Prostate gland (tissue), 2 donors: ENCODE measurements at regions not wholly inside any gene's neighbourhood (a gene's known extent, or its start where the extent isn't known, plus 50 kb on each side); places are given as distances from the start of the nearest gene placed in this dataset.

Source experiments
- DNase-seq: peaks from one replicate; pipeline ENCODE4 v3.0.0-alpha.2; 2019; ENCODE audit warnings: low spot score
- H3K27ac ChIP-seq, 2 donors: fragments of 200-600 bp; sonication (generic); 2 replicates each; pipeline ENCODE4 v1.5.1; 2017 to 2019
- H3K27me3 ChIP-seq: fragments of 200-600 bp; sonication (generic); replicated peaks from 2 replicates; pipeline ENCODE4 v1.5.1; 2019; ENCODE audit not compliant: insufficient read depth
- H3K36me3 ChIP-seq, 2 donors: fragments of 200-600 bp; sonication (generic); 1 replicate in 1 of 2; 2 replicates in 1 of 2; pipeline versions ENCODE4 v1.5.1 to v1.8.1; 2017 to 2019
- H3K4me1 ChIP-seq: fragments of 200-600 bp; sonication (generic); replicated peaks from 2 replicates; pipeline ENCODE4 v1.5.1; 2019
- H3K4me3 ChIP-seq, 2 donors: fragments of 200-600 bp; sonication (generic); 2 replicates each; pipeline ENCODE4 v1.5.1; 2017 to 2019
- H3K9me3 ChIP-seq: fragments of 200-600 bp; sonication (generic); 2 replicates; pipeline ENCODE4 v1.5.1; 2017
- POLR2A ChIP-seq: fragments of 450-650 bp; IDR thresholded peaks from one replicate; pipeline ENCODE4 v1.6.1; 2016; ENCODE audit warnings: antibody characterized with exemption, mild to moderate bottlenecking
- POLR2AphosphoS5 ChIP-seq: sonication (generic); formaldehyde crosslinking; IDR thresholded peaks from one replicate; pipeline ENCODE4 v1.6.1; 2017; ENCODE audit warnings: antibody characterized with exemption
- WGBS: methylation state at CpG from one replicate; pipeline ENCODE4 v1.1.5; 2018; 5-methylcytosine and 5-hydroxymethylcytosine counted together
- intact Hi-C: fragments of 100-400 bp; cut with DNase I; formaldehyde crosslinking; loops from one replicate; pipeline ENCODE4 v1.14.2; 2022
- TF ChIP-seq, protein P1 (sequence below), 4 experiments: fragments of 200-600 bp in 2 of 4; fragments of 450-650 bp in 2 of 4; sonication (generic) in 2 of 4; IDR thresholded peaks; 1 replicate in 3 of 4; 2 replicates in 1 of 4; pipeline ENCODE4 v1.5.1; 2016 to 2019; ENCODE audit warnings: antibody characterized with exemption in 4 of 4, mild to moderate bottlenecking in 2 of 4, moderate library complexity in 2 of 4

DNA sequence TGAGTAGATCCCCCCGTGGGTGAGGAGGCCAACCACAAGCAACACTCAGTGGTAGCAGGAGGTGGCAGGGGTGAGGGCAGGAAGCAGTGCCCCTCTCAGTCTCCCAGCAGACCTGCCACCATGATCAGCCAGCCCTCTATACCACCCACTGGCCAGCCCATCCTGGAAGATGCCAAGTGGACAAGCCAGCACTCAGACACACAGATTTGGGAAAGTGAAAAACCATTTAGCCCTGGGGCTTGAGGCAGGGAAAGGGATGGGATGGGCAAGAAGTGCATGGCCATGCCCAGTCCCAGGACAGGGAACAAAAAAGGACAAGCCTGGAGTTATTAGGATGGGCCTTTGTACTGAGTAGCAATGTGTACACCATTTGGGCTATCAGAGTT is 76.9 kb downstream of the HFE start:
- H3K27ac ChIP-seq, result no peak overlapping the region
- 56% methylated on average over 1 of the region's 1 CpG for WGBS

DNA sequence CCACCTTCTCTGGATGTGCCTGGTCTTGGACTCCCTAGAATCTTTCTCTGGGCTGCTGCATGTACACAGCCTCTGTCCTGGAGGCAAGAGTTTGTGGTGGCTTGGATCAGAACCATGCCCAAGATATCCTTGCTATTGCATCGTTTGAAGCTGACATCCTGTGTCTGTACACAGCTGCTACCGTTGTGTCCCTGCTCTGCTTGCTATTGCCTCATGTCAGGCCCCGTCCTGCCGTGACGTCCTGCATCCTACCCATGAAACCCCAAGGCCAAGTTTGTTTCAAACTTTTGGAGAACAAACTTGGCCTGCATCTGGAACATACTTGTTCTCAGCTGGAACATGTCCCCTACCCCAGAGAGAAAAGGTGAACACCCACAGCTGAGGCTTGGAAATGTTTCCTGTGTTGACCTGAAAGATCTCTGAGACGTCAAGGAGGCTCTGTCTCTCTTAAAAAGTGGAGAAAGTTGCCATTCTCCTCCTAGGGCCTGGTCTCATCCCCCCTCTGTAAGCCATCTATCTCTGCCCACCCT is 78.1 kb downstream of the HFE start:
- H3K4me1 ChIP-seq, result no peaks in the 10 kb centered on the region
- intact Hi-C loops, result no loop called here
- 89% methylated on average over 6 of the region's 6 CpGs for WGBS

More for the DNA sequence above, 76.9 kb downstream of the HFE start:
- TF ChIP-seq, protein P1, sequence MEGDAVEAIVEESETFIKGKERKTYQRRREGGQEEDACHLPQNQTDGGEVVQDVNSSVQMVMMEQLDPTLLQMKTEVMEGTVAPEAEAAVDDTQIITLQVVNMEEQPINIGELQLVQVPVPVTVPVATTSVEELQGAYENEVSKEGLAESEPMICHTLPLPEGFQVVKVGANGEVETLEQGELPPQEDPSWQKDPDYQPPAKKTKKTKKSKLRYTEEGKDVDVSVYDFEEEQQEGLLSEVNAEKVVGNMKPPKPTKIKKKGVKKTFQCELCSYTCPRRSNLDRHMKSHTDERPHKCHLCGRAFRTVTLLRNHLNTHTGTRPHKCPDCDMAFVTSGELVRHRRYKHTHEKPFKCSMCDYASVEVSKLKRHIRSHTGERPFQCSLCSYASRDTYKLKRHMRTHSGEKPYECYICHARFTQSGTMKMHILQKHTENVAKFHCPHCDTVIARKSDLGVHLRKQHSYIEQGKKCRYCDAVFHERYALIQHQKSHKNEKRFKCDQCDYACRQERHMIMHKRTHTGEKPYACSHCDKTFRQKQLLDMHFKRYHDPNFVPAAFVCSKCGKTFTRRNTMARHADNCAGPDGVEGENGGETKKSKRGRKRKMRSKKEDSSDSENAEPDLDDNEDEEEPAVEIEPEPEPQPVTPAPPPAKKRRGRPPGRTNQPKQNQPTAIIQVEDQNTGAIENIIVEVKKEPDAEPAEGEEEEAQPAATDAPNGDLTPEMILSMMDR (IDR thresholded peaks at IDR 0.05), result no peak
- no peak for TF ChIP-seq POLR2AphosphoS5
- no peak for TF ChIP-seq POLR2A
- no peaks in the 10 kb centered on the region for H3K27me3 ChIP-seq
- intact Hi-C loops, result no loop called here
- no peak overlapping the region for H3K4me3 ChIP-seq
- no peaks in the 10 kb centered on the region for H3K36me3 ChIP-seq
- no peak for DNase-seq
- H3K9me3 ChIP-seq, result no peaks in the 10 kb centered on the region
- no peaks in the 10 kb centered on the region for H3K4me1 ChIP-seq

DNA sequence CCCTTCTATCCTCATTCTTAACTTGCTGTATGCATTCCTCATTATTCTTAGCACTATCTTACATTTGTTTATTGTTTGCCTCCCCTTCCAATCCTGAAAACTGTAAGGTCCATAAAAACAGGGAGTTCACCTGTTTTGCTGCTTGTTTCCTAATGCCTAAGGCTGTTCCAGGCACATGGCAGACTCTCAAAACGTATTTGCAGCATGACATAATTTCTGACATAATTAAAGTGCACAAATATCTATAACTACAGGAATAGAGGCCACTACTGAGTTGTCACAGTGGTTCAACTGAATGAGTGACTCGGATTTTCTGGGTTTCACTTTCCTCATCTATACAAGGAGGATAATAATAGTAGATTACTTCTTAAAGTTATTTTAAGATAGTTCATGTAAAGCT is 83.0 kb downstream of the HFE start:
- H3K27ac ChIP-seq, result peak overlapping the region in 1 of 2 donors; percentile 88
- no peak for DNase-seq
- H3K4me1 ChIP-seq, result no peaks in the 10 kb centered on the region
- H3K27me3 ChIP-seq, result no peaks in the 10 kb centered on the region
- H3K9me3 ChIP-seq, result no peaks in the 10 kb centered on the region
- intact Hi-C loops, result no loop called here
- 69% methylated on average over 2 of the region's 2 CpGs for WGBS
- TF ChIP-seq POLR2A (no peak), POLR2AphosphoS5 (no peak)
- TF ChIP-seq, protein P1 (IDR thresholded peaks at IDR 0.05), result no peak
- no peaks in the 10 kb centered on the region for H3K36me3 ChIP-seq
- no peak overlapping the region for H3K4me3 ChIP-seq

More for the DNA sequence above, 78.1 kb downstream of the HFE start:
- Histone ChIP-seq H3K27ac (no peak overlapping the region), H3K9me3 (no peaks in the 10 kb centered on the region), H3K36me3 (no peaks in the 10 kb centered on the region), H3K27me3 (no peaks in the 10 kb centered on the region), H3K4me3 (no peak overlapping the region)
- DNase-seq, result no peak
- no peak for TF ChIP-seq POLR2A
- no peak for TF ChIP-seq POLR2AphosphoS5
- TF ChIP-seq, protein P1 (IDR thresholded peaks at IDR 0.05), result no peak

DNA sequence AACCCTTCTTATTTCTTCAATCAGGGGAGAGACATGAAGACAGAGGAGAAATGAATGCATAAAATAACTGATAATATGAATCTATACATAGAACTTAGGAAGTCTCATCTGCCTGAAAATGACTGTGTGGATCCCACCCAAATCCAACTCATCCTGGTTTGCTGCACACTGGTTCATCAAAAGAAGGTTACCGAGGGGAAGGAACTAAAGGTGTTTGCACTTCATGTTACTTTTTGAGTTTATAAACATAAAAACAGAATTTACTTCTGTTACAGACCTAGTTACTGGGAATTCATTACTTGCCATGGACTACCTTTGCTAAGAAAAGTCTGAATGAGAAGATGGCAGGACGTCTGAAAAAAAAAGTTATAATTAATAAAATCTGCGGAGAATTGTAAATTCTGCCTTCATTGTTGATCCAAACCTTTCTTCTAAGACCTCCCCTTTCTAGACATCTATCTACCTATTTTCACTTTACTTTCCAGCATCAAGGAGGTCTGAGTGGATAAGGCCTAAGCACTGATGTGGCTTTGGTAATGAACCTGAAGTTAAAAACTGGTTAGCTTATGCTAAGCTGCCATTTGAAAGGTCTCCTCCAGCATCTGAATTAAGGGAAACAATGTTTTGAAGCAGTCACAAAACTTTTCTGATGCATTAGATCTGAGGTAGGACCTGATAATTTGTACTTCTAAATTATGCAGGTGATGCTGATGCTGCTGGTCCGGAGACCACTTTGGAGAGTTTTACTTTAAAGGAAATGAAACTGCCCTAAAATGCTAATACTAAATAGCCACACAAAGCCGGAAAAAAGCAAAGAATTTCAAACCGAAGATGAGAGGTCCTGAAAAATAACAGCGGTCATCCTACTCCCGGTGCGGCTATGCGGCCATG is 84.0 kb downstream of the HFE start:
- DNase-seq, result no peak
- peak overlapping the region; percentile 88 to 96 for H3K27ac ChIP-seq
- 21% methylated on average over 10 of the region's 10 CpGs for WGBS
- TF ChIP-seq POLR2A (no peak), POLR2AphosphoS5 (no peak)
- TF ChIP-seq, protein P1 (IDR thresholded peaks at IDR 0.05), result no peak
- H3K9me3 ChIP-seq, result no peaks in the 10 kb centered on the region
- intact Hi-C loops, result loop anchor here (1.0 kb wide), 1 partner anchor 12 kb away; no protein-coding TSS in a partner anchor
- no peaks in the 10 kb centered on the region for H3K4me1 ChIP-seq
- peak overlapping the region; percentile 46 to 50 for H3K4me3 ChIP-seq
- no peaks in the 10 kb centered on the region for H3K27me3 ChIP-seq
- no peaks in the 10 kb centered on the region for H3K36me3 ChIP-seq

DNA sequence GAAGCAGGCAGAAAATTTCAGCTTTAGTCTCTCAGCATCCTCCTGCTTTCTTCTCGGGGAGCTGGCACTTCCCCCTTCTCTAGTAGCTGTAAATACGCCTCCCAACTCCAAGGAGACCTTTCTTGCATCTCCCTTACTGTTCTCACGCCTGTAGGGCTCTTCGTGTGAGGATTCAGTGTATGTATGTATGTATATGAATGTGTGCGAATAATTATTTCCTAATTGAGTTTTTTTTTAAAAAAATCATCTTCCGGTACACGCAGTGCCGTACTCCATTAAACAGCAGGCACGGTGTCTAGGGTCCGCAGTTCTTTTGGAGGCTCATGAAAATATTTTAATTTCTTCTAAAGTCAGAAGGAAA is 85.4 kb downstream of the HFE start:
- Histone ChIP-seq H3K27me3 (no peaks in the 10 kb centered on the region), H3K9me3 (no peaks in the 10 kb centered on the region), H3K27ac (peak overlapping the region; percentile 88 to 96), H3K4me3 (peak overlapping the region; percentile 46 to 50), H3K36me3 (no peaks in the 10 kb centered on the region), H3K4me1 (no peaks in the 10 kb centered on the region)
- no peak for DNase-seq
- TF ChIP-seq POLR2AphosphoS5, result peak; percentile 23
- TF ChIP-seq, protein P1 (IDR thresholded peaks at IDR 0.05), result no peak
- WGBS, result 21% methylated on average over 10 of the region's 10 CpGs
- intact Hi-C loops, result no loop called here
